ENCODE measurements at regions not wholly inside any gene's neighbourhood (a gene's known extent, or its start where the extent isn't known, plus 50 kb on each side); places are given as distances from the start of the nearest gene placed in this dataset.

DNA sequence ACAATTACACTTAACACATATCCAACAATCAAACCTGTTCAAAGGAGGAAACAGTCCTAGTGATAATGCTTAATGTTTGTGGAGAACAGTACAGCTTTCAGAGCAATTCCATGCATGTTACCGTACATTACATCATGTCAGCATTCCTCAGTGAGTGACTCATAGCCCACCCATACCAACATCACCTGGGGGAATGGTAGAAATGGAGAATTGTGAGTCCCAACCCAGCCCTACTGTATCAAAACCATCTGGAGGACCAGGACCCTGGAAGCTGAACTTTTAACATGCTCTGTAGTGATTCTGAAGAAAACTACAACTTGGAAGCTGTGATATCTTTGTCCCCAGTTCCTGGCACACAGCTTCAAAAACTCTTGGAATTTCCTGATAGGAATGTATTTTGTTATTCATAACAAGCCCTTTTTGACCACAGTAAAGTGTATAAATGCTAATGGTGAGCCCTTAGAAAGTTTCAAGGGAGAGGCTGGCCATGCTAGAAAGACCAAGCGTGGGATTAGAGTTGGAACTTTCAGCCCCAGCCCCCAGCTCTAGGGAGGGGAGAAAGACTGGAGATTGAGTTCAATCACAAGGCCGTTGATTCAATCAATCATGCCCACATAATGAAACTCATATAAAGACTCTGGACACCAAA, 301.1 kb downstream of the BUD13 start:
- ATAC-seq (no peak), DNase-seq (no peak)
- H3K36me3 ChIP-seq (ENCODE audit: control insufficient read depth, insufficient read depth, low read length), result no peaks in the 10 kb centered on the region
- no peak overlapping the region for H3K4me3 Mint-ChIP-seq
- no peaks in the 10 kb centered on the region for H3K4me1 ChIP-seq (ENCODE audit: control insufficient read depth, insufficient read depth, low read length)
- no peak overlapping the region for H3K27ac ChIP-seq (ENCODE audit: low read length)
- H3K27me3 ChIP-seq (ENCODE audit: control insufficient read depth, insufficient read depth, low read length), result no peaks in the 10 kb centered on the region
- no peaks in the 10 kb centered on the region for H3K4me1 Mint-ChIP-seq
- no peaks in the 10 kb centered on the region for H3K9me3 ChIP-seq (ENCODE audit: control insufficient read depth, insufficient read depth, low read length)
- WGBS (ENCODE audit: insufficient coverage), result 71% methylated on average over 1 of the region's 3 CpGs
- no peak overlapping the region for H3K4me3 ChIP-seq (ENCODE audit: low read length)
- no peaks in the 10 kb centered on the region for H3K36me3 Mint-ChIP-seq
- TF ChIP-seq, protein P1, sequence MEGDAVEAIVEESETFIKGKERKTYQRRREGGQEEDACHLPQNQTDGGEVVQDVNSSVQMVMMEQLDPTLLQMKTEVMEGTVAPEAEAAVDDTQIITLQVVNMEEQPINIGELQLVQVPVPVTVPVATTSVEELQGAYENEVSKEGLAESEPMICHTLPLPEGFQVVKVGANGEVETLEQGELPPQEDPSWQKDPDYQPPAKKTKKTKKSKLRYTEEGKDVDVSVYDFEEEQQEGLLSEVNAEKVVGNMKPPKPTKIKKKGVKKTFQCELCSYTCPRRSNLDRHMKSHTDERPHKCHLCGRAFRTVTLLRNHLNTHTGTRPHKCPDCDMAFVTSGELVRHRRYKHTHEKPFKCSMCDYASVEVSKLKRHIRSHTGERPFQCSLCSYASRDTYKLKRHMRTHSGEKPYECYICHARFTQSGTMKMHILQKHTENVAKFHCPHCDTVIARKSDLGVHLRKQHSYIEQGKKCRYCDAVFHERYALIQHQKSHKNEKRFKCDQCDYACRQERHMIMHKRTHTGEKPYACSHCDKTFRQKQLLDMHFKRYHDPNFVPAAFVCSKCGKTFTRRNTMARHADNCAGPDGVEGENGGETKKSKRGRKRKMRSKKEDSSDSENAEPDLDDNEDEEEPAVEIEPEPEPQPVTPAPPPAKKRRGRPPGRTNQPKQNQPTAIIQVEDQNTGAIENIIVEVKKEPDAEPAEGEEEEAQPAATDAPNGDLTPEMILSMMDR (IDR thresholded peaks at IDR 0.05), result no peak
- intact Hi-C loops (cut with micrococcal nuclease), result no loop called here
- peaks cover 8 to 17% of the 10 kb centered on the region in 2 donors for H3K27me3 Mint-ChIP-seq (ENCODE audit: low read depth in 2 of 2)
- no peak overlapping the region for H3K27ac Mint-ChIP-seq
- no peaks in the 10 kb centered on the region for H3K9me3 Mint-ChIP-seq

DNA sequence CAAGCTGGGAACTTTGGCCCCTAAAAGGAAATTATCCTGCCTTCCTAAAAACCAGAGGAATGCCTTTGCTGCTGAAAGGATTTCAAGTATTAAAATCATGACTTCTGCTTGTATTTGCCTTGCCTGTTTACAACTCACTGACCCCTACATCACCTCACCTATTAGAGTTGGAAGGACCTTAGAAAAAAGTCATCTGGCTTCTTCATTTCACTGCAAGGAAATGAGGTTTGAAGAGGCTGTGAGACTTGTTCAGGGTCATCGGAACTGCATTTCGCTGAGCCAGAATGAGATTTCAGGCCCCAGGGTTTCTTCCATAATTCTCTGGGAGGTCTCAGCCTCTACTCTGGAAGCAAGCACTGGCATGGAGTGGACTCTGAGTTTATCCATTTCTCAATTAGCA, 304.1 kb downstream of the BUD13 start:
- 47% methylated on average over 2 of the region's 2 CpGs for WGBS (ENCODE audit: insufficient coverage)
- intact Hi-C loops (cut with micrococcal nuclease), result no loop called here
- H3K36me3 Mint-ChIP-seq, result no peaks in the 10 kb centered on the region
- peaks cover 8 to 13% of the 10 kb centered on the region in 2 donors for H3K27me3 Mint-ChIP-seq (ENCODE audit: low read depth in 2 of 2)
- Histone ChIP-seq H3K4me3 (ENCODE audit: low read length) (no peak overlapping the region), H3K27ac (ENCODE audit: low read length) (no peak overlapping the region), H3K4me1 (ENCODE audit: control insufficient read depth, insufficient read depth, low read length) (no peaks in the 10 kb centered on the region), H3K36me3 (ENCODE audit: control insufficient read depth, insufficient read depth, low read length) (no peaks in the 10 kb centered on the region), H3K27me3 (ENCODE audit: control insufficient read depth, insufficient read depth, low read length) (no peaks in the 10 kb centered on the region), H3K9me3 (ENCODE audit: control insufficient read depth, insufficient read depth, low read length) (no peaks in the 10 kb centered on the region)
- H3K27ac Mint-ChIP-seq, result no peak overlapping the region
- no peak for DNase-seq
- TF ChIP-seq, protein P1 (IDR thresholded peaks at IDR 0.05), result no peak
- H3K4me1 Mint-ChIP-seq, result no peaks in the 10 kb centered on the region
- no peak for ATAC-seq
- H3K4me3 Mint-ChIP-seq, result no peak overlapping the region
- no peaks in the 10 kb centered on the region for H3K9me3 Mint-ChIP-seq

DNA sequence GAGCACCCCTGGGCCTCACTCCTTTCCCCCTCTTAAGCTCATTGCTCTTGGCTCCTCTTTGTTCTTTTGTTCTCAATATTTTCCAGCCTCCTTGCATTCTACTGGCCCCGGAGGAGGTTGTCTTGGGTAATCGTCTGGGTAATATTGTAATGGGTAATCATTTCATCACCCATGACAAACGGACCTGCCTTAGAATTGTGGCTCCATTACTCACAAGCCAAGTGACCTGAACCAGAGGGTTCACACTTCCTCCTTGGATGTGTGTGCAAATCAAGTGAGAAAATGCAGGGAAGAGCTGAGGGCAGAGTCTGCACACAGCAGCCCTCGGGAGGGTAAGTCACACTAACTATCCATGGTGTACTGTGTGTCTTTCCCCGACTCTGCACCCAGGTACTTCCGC, 305.0 kb downstream of the BUD13 start:
- H3K36me3 ChIP-seq (ENCODE audit: control insufficient read depth, insufficient read depth, low read length), result no peaks in the 10 kb centered on the region
- no peaks in the 10 kb centered on the region for H3K36me3 Mint-ChIP-seq
- no peaks in the 10 kb centered on the region for H3K9me3 Mint-ChIP-seq
- H3K27ac ChIP-seq (ENCODE audit: low read length), result no peak overlapping the region
- intact Hi-C loops (cut with micrococcal nuclease), result no loop called here
- TF ChIP-seq, protein P1 (IDR thresholded peaks at IDR 0.05), result no peak
- no peak for ATAC-seq
- H3K4me1 Mint-ChIP-seq, result no peaks in the 10 kb centered on the region
- H3K9me3 ChIP-seq (ENCODE audit: control insufficient read depth, insufficient read depth, low read length), result no peaks in the 10 kb centered on the region
- H3K27me3 ChIP-seq (ENCODE audit: control insufficient read depth, insufficient read depth, low read length), result no peaks in the 10 kb centered on the region
- H3K4me1 ChIP-seq (ENCODE audit: control insufficient read depth, insufficient read depth, low read length), result no peaks in the 10 kb centered on the region
- no peak overlapping the region for H3K4me3 Mint-ChIP-seq
- H3K4me3 ChIP-seq (ENCODE audit: low read length), result no peak overlapping the region
- 76% methylated on average over 3 of the region's 6 CpGs for WGBS (ENCODE audit: insufficient coverage)
- H3K27me3 Mint-ChIP-seq (ENCODE audit: low read depth in 2 of 2), result peaks cover 8 to 13% of the 10 kb centered on the region in 2 donors
- DNase-seq, result no peak
- H3K27ac Mint-ChIP-seq, result no peak overlapping the region

- Mint-ChIP-seq H3K27ac (no peak overlapping the region), H3K4me3 (no peak overlapping the region), H3K27me3 (ENCODE audit: low read depth in 2 of 2) (peaks cover 13 to 15% of the 10 kb centered on the region in 2 donors), H3K4me1 (no peaks in the 10 kb centered on the region), H3K9me3 (no peaks in the 10 kb centered on the region), H3K36me3 (no peaks in the 10 kb centered on the region)
- no peak overlapping the region for H3K27ac ChIP-seq (ENCODE audit: low read length)
- no peaks in the 10 kb centered on the region for H3K36me3 ChIP-seq (ENCODE audit: control insufficient read depth, insufficient read depth, low read length)
- DNase-seq, result no peak
- H3K4me1 ChIP-seq (ENCODE audit: control insufficient read depth, insufficient read depth, low read length), result no peaks in the 10 kb centered on the region
- intact Hi-C loops (cut with micrococcal nuclease), result no loop called here
- H3K9me3 ChIP-seq (ENCODE audit: control insufficient read depth, insufficient read depth, low read length), result no peaks in the 10 kb centered on the region
- TF ChIP-seq, protein P1 (IDR thresholded peaks at IDR 0.05), result no peak
- ATAC-seq, result no peak
- H3K27me3 ChIP-seq (ENCODE audit: control insufficient read depth, insufficient read depth, low read length), result no peaks in the 10 kb centered on the region
- H3K4me3 ChIP-seq (ENCODE audit: low read length), result no peak overlapping the region
- 65% methylated on average over 5 of the region's 6 CpGs for WGBS (ENCODE audit: insufficient coverage)
Observed at GRCh38 chr11:116466801-116467200, 306.0 kb downstream of the BUD13 start.
